Activated T-cell treated with anti-CD3 and anti-CD28 coated beads, Interleukin-2, amount 50 U/mL, for 72 hours (primary cell): ENCODE measurements at regions not wholly inside any gene's neighbourhood (a gene's known extent, or its start where the extent isn't known, plus 50 kb on each side); places are given as distances from the start of the nearest gene placed in this dataset.

Experiments
- ATAC-seq, 2 donors: fragments of 150-1000 bp; cut with Tn5 transposase; replicated peaks in 1 of 2; 2 replicates each; pipeline ENCODE4 v1.10.0; 2021; ENCODE audit warnings: moderate library complexity in 2 of 2, mild to moderate bottlenecking in 1 of 2
- DNase-seq, 2 donors: peaks; one replicate each; pipeline ENCODE4 v3.0.0; 2021 to 2022; ENCODE audit warnings: mixed read lengths in 1 of 2
- H3K27ac Mint-ChIP-seq: one replicate; pipeline ENCODE4 v1.8.0; 2022; ENCODE audit warnings: mild to moderate bottlenecking, moderate library complexity, mixed read lengths
- H3K27me3 Mint-ChIP-seq: one replicate; pipeline ENCODE4 v1.8.0; 2022; ENCODE audit warnings: low read depth, mixed read lengths
- H3K36me3 Mint-ChIP-seq, 2 donors: one replicate each; pipeline ENCODE4 v1.8.0; 2022; ENCODE audit warnings: mixed read lengths in 2 of 2, mild to moderate bottlenecking in 1 of 2; ENCODE audit not compliant: insufficient read depth in 2 of 2
- H3K4me1 Mint-ChIP-seq: one replicate; pipeline ENCODE4 v1.8.0; 2022; ENCODE audit warnings: low read depth, mixed read lengths
- H3K4me3 Mint-ChIP-seq, 2 donors: one replicate each; pipeline ENCODE4 v1.8.0; 2022; ENCODE audit warnings: mild to moderate bottlenecking in 2 of 2, mixed read lengths in 2 of 2, moderate library complexity in 2 of 2
- H3K9me3 Mint-ChIP-seq, 2 donors: one replicate each; pipeline ENCODE4 v1.8.0; 2022; ENCODE audit warnings: mixed read lengths in 2 of 2

DNA sequence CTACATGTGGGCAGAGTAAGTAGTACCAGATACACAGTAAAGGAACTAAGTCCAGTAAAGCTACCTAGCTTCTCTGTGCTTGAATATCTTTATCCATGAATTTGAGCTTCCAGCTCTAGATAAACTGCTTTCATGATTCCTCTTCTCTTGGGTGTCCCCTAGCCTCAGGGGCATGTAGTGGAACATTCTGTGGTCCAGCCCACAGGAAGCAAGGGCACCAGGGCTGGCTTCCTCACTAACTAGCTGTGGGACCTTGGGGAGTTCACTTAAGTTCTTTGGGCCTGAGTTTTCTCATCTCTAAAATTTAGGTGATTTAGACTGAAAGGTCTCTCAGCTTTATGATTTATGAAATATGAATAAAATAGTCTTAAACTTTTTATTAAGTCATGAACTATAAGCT is 185.7 kb downstream of the KATNAL1 start:
- H3K36me3 Mint-ChIP-seq: no peaks in the 10 kb centered on the region
- no peak overlapping the region for H3K4me3 Mint-ChIP-seq
- H3K4me1 Mint-ChIP-seq: peaks cover 37% of the 10 kb centered on the region
- H3K27ac Mint-ChIP-seq: no peak overlapping the region
- H3K27me3 Mint-ChIP-seq: no peaks in the 10 kb centered on the region
- H3K9me3 Mint-ChIP-seq: no peaks in the 10 kb centered on the region
- ATAC-seq (peak; percentile 26 to 27), DNase-seq (no peak)

DNA sequence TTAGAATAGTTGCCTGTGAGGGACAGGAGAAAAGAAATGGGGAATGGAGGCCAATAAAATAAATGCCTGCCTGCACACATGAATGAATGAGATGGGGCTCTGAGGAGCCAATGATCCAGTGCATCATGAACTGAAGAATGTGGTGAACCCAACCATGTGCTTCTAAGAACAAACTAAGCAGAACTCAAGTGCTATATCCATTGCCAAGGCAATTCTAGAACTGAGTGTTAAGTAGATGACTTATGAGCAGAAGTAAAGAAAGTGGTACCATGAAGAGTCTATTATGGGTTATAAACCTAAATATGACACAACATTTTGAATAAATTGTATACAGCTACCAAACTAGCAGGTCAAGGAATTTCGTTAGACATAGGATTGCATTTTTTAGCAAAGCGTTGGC is 186.1 kb downstream of the KATNAL1 start:
- Mint-ChIP-seq H3K27me3 (peaks cover 1% of the 10 kb centered on the region), H3K4me3 (no peak overlapping the region), H3K9me3 (no peaks in the 10 kb centered on the region), H3K4me1 (peaks cover 37% of the 10 kb centered on the region), H3K27ac (no peak overlapping the region), H3K36me3 (no peaks in the 10 kb centered on the region)
- peak; percentile 63 to 75 for ATAC-seq
- no peak for DNase-seq

DNA sequence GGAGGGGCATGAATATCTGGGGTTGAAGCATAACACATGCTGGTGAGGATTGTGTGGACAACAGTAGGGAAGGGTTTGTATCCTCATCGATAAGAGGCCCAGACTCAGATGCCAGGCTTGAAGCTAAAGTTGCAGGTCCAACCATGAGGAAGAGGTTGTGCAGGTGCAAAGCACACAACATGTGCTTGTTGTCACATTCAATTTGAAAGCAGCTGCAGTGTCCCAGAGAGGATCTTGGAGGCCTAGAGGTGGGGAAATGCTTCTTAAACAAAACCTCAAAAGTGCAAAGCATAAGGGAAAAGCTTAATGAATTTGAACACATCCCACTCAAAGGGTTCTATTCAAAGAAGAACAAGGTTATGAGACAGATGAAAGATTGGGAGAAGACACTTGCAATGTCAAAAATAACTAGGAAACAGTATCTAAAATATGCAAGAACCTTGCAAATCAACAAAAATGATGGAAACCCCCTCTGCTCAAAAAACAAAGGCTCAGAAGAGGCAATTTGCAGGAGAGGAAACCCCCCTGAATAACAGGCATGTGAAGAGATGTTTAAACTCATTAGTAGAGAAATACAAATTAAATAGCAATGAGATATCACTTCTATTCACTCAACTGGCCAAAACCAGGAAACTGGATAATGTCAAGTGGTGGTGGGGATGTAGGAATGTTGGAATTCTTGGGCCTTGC is 187.1 kb downstream of the KATNAL1 start:
- Mint-ChIP-seq H3K27ac (no peak overlapping the region), H3K9me3 (no peaks in the 10 kb centered on the region), H3K36me3 (no peaks in the 10 kb centered on the region), H3K4me1 (peaks cover 45% of the 10 kb centered on the region), H3K27me3 (peaks cover 6% of the 10 kb centered on the region), H3K4me3 (peak overlapping the region; percentile 64 to 80)
- no peak for ATAC-seq
- DNase-seq: no peak

DNA sequence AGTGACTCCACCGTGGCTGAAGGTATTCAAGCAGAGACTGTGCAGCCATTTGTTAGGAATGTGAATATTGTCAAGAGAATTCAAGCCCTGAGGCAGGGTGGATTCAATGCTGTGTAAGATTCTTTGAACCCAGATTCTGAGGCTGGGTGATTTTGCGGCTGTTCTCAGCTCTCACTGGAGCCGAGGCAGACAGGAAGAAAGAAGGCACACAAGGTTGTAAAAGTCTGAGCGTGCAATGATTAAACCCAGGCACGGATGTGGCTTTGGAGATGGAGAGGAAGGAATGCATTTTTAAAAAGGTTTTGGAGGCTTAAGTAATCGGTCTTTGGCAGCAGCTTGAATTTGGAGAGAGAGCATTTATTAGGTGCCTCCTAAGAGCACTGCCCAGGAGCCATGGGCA is 187.9 kb downstream of the KATNAL1 start:
- Mint-ChIP-seq H3K9me3 (no peaks in the 10 kb centered on the region), H3K4me1 (peaks cover 49% of the 10 kb centered on the region), H3K27me3 (peaks cover 6% of the 10 kb centered on the region), H3K27ac (no peak overlapping the region), H3K4me3 (peak overlapping the region; percentile 64 to 80), H3K36me3 (no peaks in the 10 kb centered on the region)
- peak; percentile 29 to 36 for DNase-seq
- ATAC-seq: peak in 1 of 2 donors; percentile 20

DNA sequence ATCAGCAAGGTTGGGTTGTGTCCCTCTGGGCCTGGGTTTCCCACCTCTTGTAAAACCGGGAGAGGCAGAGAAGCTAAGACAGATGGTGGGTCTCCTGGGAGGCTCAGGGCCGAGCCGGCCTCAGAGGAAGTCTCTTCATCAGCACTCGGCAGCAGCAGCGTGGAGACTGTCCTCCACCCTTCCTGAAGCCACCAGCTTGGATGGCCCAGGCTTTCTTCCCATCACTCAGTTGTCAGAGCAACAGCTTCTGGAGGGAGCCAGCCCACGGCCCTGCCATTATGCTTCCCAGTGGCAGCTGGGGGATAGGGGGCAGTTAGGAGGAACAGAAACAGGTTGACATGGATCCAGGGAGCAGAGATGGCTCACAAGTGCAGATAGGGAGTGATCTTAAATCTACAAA is 191.0 kb downstream of the KATNAL1 start:
- Mint-ChIP-seq H3K36me3 (no peaks in the 10 kb centered on the region), H3K9me3 (no peaks in the 10 kb centered on the region), H3K4me1 (peaks cover 57% of the 10 kb centered on the region), H3K4me3 (no peak overlapping the region), H3K27ac (no peak overlapping the region), H3K27me3 (peaks cover 6% of the 10 kb centered on the region)
- ATAC-seq: no peak
- DNase-seq: no peak

DNA sequence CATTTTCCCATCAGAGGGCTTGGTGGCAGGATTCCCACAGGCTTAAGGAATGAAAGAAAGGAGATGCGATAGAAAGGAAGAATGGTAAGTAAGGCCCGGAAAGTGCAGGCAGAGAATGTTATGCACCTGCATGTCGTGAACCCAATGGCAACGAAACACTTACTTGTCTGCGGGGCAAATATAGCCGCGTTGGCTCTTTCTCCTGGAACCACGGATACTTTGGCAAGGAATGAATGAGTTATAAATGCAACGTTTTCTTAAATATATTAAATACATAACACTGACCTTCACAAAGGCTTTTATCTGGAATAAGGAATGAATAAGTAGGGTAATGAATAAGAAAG is 192.1 kb downstream of the KATNAL1 start:
- H3K9me3 Mint-ChIP-seq: no peaks in the 10 kb centered on the region
- ATAC-seq: peak; percentile 2 to 5
- H3K4me1 Mint-ChIP-seq: peaks cover 46% of the 10 kb centered on the region
- peak overlapping the region; percentile 14 for H3K27ac Mint-ChIP-seq
- peaks cover 6% of the 10 kb centered on the region for H3K27me3 Mint-ChIP-seq
- DNase-seq: no peak
- H3K4me3 Mint-ChIP-seq: peak overlapping the region; percentile 72 to 79
- no peaks in the 10 kb centered on the region for H3K36me3 Mint-ChIP-seq

DNA sequence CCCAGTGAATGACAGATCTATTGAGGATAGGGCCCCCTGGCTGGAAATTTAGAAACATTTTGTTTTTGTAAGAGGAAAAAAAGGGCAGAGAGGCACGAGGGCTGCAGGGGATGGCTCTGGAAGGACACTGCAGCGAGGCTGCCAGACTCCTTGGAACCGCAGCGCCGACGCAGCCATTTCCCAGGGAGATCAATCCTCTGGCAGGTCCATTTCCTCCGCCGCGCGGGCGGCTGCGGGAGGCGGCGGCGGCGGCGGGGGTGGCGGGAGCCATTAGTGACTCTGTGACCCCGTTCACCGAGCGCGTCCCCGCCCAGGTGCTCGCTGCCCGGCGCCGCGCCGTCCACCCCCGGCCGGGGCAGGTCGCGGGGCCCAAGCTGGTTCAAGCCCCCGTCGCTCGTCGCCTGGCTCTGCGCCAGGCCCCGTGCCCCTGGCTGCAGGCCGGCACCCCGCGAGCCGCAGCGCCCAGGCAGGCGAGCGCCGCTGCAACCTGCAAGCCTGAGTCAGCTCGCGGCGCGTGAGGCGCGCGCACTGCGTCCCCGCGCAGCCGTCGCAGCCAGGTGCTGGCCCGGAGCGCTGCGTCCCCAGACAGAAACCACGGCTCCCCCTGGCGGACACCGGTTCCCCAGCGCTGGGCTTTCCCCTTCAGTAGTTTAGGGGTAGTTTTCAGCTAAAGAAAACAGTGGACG is 192.6 kb downstream of the KATNAL1 start:
- Mint-ChIP-seq H3K27me3 (peaks cover 6% of the 10 kb centered on the region), H3K27ac (peak overlapping the region; percentile 14), H3K36me3 (no peaks in the 10 kb centered on the region), H3K4me3 (peak overlapping the region; percentile 84 to 86), H3K9me3 (no peaks in the 10 kb centered on the region), H3K4me1 (peaks cover 41% of the 10 kb centered on the region)
- peak; percentile 96 to 97 for ATAC-seq
- DNase-seq: peak; percentile 93 to 95

DNA sequence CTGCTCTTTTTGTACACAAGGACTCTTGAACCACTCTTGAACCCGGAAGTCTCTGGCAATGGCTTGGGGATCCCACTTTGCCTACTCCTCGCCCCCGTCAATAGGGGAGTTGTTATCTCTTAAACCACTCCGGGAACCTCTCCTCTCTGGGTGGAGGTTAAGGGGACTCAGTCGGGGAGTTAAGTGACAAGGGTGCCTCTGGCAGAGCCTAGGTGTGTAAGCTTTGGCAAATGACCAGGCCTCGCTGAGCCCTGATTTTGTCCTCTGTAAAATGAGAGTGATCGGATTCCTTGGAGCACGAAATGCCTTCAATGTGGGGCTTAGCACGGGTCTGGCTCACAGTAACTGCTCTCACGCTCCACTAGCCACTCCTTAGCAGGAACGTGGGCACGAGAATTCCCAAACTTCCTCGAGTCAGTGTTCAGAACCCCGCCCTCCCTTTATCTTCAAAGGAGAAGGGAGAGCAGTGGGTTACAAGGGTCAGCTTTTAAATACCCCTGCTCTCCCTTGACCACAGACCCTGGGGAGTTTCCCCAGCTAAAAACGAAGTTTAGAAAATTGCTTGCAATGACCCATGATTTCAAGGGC is 193.3 kb downstream of the KATNAL1 start:
- Mint-ChIP-seq H3K27me3 (peaks cover 6% of the 10 kb centered on the region), H3K36me3 (no peaks in the 10 kb centered on the region), H3K27ac (no peak overlapping the region), H3K9me3 (no peaks in the 10 kb centered on the region), H3K4me3 (peak overlapping the region; percentile 84 to 86), H3K4me1 (peaks cover 34% of the 10 kb centered on the region)
- DNase-seq (no peak), ATAC-seq (no peak)

DNA sequence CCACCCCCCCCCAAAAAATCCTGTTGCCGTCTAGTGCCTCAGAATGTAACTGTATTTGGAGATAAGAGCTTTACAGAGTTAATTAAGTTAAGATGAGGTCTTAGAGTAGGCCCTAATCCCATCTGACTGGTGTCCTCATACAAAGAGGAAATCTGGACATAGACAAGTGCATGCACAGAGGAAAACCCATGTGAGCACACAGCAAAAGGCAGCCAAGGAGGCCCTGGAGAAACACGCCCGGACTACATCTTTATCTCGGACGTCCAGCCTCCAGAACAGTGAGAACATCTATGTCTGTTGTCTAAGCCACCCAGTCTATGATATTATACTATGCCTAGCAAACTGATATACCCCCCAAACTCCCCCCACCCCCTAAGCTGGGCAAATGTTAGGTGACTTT is 193.8 kb downstream of the KATNAL1 start:
- Mint-ChIP-seq H3K4me3 (peak overlapping the region; percentile 84 to 86), H3K36me3 (no peaks in the 10 kb centered on the region), H3K27me3 (peaks cover 6% of the 10 kb centered on the region), H3K4me1 (peaks cover 37% of the 10 kb centered on the region), H3K27ac (no peak overlapping the region), H3K9me3 (no peaks in the 10 kb centered on the region)
- ATAC-seq (no peak), DNase-seq (no peak)

DNA sequence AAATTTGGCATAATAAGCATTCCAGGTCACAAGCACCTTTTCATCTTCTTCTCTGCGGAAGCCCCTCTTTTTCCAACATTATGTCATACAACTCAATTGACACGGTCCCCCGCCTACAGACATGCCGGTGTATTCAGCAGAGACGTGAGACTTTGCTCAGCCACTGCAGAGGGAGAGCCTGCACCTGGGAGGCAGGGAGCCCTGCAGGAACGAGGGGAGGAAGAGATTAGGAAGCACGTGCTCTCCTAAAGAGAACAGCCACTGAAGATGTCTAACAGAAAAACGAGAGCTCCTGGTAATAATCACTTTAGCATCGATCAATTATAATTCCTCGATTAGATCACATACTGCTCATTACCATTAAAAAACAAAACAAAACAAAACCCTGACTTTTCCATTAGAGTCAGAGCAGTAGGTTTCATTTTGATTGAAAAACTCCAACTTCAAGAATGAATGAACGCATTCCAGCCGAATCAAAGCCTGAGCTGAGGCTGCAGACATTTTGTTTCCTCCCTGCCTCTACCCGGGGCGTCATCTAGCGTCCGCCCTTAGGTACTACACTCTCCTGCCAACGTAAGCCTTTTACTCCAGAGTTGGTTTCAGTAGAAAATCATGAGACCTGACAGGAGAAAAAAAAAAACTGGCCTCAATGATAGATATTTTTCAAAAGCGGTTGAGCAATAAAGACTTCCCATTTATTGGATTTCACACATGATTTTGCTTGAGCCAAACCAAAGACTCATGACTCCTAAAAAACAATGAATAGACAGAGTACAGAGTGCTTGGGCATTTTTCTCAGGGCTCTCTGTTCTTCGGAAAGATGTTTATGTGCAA is 194.5 kb downstream of the KATNAL1 start:
- H3K27me3 Mint-ChIP-seq: peaks cover 6% of the 10 kb centered on the region
- H3K4me3 Mint-ChIP-seq: peak overlapping the region; percentile 77 to 86
- ATAC-seq: peak; percentile 43 to 49
- peak; percentile 82 to 83 for DNase-seq
- no peaks in the 10 kb centered on the region for H3K9me3 Mint-ChIP-seq
- no peak overlapping the region for H3K27ac Mint-ChIP-seq
- no peaks in the 10 kb centered on the region for H3K36me3 Mint-ChIP-seq
- H3K4me1 Mint-ChIP-seq: peaks cover 38% of the 10 kb centered on the region

DNA sequence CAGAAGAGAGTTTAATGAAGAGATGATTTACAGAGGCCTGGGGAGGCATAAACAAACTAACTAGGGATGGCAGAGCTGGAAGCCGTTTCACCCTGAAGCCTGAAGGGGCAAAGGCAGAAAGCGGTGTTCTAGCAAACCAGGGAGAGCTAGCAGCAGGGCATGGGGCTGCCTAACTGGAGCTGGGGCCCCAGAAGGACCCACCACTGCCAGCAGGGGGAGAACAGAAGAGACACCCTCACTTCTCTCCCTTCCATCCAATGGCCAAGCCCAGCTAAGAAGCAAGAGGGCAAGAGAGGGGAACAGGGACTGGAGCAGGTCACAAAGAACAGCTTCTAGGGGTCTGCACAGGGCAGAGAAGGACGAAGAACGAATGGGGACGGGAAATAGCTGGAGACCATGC is 195.5 kb downstream of the KATNAL1 start:
- H3K36me3 Mint-ChIP-seq: no peaks in the 10 kb centered on the region
- ATAC-seq (no peak), DNase-seq (peak; percentile 12 to 14)
- no peaks in the 10 kb centered on the region for H3K9me3 Mint-ChIP-seq
- peaks cover 6% of the 10 kb centered on the region for H3K27me3 Mint-ChIP-seq
- no peak overlapping the region for H3K27ac Mint-ChIP-seq
- peaks cover 38% of the 10 kb centered on the region for H3K4me1 Mint-ChIP-seq
- peak overlapping the region in 1 of 2 donors; percentile 18 for H3K4me3 Mint-ChIP-seq

DNA sequence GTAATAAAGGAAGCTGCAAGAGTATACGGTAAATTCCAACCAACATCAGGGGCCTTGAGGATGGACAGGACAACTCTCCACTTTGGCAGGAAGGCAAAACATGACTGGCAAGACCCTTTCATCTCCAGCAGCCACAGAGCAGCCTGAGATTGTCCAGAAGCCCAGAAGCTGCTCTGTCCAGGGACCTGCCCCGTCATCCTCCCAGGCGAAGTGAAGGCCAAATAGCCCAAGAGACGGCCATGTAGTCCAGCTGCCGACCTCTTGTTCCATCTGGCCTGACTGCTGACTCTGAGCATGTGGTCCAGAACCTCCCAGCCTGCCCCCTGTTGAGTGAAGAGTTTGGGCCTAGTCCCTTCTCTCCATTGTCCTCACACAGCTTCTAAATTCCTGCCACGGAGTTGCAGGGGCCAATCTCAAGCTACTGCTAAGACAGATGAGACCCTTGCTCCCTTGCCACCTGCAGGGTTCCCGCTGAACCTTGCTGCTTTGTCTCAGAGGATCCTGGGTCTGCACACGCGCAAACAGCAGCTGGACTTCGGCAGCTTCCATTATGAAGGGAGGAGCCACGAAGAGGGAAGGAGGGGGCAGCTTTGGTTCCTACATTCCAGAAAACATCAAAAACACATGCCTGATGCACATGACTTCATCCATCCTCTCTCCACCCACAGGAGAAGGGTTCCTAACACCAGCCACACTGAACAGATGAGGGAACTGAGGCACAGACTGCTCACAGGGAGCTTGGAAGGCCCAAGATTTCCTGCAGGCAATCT is 196.9 kb downstream of the KATNAL1 start:
- Mint-ChIP-seq H3K4me1 (peaks cover 31% of the 10 kb centered on the region), H3K4me3 (no peak overlapping the region), H3K27ac (no peak overlapping the region), H3K9me3 (no peaks in the 10 kb centered on the region), H3K36me3 (no peaks in the 10 kb centered on the region), H3K27me3 (no peaks in the 10 kb centered on the region)
- DNase-seq (no peak), ATAC-seq (no peak)
